Caco-2 (cell line): ENCODE measurements at regions not wholly inside any gene's neighbourhood (a gene's known extent, or its start where the extent isn't known, plus 50 kb on each side); places are given as distances from the start of the nearest gene placed in this dataset.

ENCODE experiments used
- BruUV-seq: library from RNA; stranded (reverse); fragments of 400-500 nt; replicated peaks from 2 replicates; lab custom pipeline; 2021; lab: Mats Ljungman, UMichigan
- CTCF ChIA-PET: fragments of 300-600 bp; sonication (Branson Sonifier 250); formaldehyde crosslinking; loops from one replicate; lab custom pipeline; 2022; ENCODE audit warnings: antibody characterized with exemption; lab: Charles Lee
- POLR2A ChIA-PET: fragments of 300-600 bp; sonication (Branson Sonifier 250); formaldehyde crosslinking; loops from one replicate; lab custom pipeline; 2022; ENCODE audit warnings: antibody characterized with exemption; lab: Charles Lee
- DNase-seq, 2 experiments: peaks; one replicate each; pipeline versions ENCODE4 v3.0.0 to v3.0.0-alpha.2; 2020 to 2022
- H3K27me3 ChIP-seq: replicated peaks from 2 replicates; pipeline ENCODE4 v1.6.0; 2011; ENCODE audit warnings: low read length; ENCODE audit not compliant: control insufficient read depth, insufficient read depth
- H3K36me3 ChIP-seq: 2 replicates; pipeline ENCODE4 v1.5.1; 2011; ENCODE audit warnings: low read length; ENCODE audit not compliant: control insufficient read depth, insufficient read depth
- H3K4me1 ChIP-seq: fragments of 250-450 bp; sonication (Bioruptor Pico); 2 replicates; pipeline ENCODE4 v1.5.1; 2020; ENCODE audit warnings: mild to moderate bottlenecking
- H3K4me3 ChIP-seq: 2 replicates; pipeline ENCODE4 v1.5.1; 2011; ENCODE audit warnings: low read depth, mild to moderate bottlenecking, control low read depth, low read length
- H3K9me3 ChIP-seq: fragments of 250-450 bp; sonication (Bioruptor Pico); 2 replicates; pipeline ENCODE4 v1.5.1; 2020; ENCODE audit warnings: mild to moderate bottlenecking, moderate library complexity
- H3K27ac Mint-ChIP-seq: one replicate; pipeline ENCODE4 v1.8.0; 2022; ENCODE audit warnings: mixed read lengths; ENCODE audit not compliant: unreplicated experiment
- H3K27me3 Mint-ChIP-seq: one replicate; pipeline ENCODE4 v1.8.0; 2022; ENCODE audit warnings: mixed read lengths; ENCODE audit not compliant: insufficient read depth, unreplicated experiment
- H3K36me3 Mint-ChIP-seq: one replicate; pipeline ENCODE4 v1.8.0; 2022; ENCODE audit warnings: mild to moderate bottlenecking, mixed read lengths; ENCODE audit not compliant: insufficient read depth, unreplicated experiment
- H3K4me1 Mint-ChIP-seq: one replicate; pipeline ENCODE4 v1.8.0; 2022; ENCODE audit warnings: low read depth, mixed read lengths; ENCODE audit not compliant: unreplicated experiment
- H3K4me3 Mint-ChIP-seq: one replicate; pipeline ENCODE4 v1.8.0; 2022; ENCODE audit warnings: mild to moderate bottlenecking, moderate library complexity, mixed read lengths; ENCODE audit not compliant: unreplicated experiment
- H3K9me3 Mint-ChIP-seq: one replicate; pipeline ENCODE4 v1.8.0; 2022; ENCODE audit warnings: mixed read lengths; ENCODE audit not compliant: unreplicated experiment
- intact Hi-C: fragments of 100-400 bp; cut with micrococcal nuclease; formaldehyde crosslinking; loops from one replicate; pipeline ENCODE4 v1.10.0; 2022; ENCODE audit not compliant: unreplicated experiment
- TF ChIP-seq, protein P1 (sequence below), 2 experiments: fragments of 200-600 bp in 1 of 2; IDR thresholded peaks; 1 replicate in 1 of 2; 2 replicates in 1 of 2; pipeline versions ENCODE4 v1.5.1 to v1.8.0; 2011 to 2022; ENCODE audit warnings: antibody characterized with exemption in 1 of 2, control low read depth in 1 of 2, inconsistent platforms in 1 of 2, low read depth in 1 of 2, low read length in 1 of 2, mild to moderate bottlenecking in 1 of 2, moderate library complexity in 1 of 2; ENCODE audit not compliant: insufficient read depth in 1 of 2, severe bottlenecking in 1 of 2, unreplicated experiment in 1 of 2

DNA sequence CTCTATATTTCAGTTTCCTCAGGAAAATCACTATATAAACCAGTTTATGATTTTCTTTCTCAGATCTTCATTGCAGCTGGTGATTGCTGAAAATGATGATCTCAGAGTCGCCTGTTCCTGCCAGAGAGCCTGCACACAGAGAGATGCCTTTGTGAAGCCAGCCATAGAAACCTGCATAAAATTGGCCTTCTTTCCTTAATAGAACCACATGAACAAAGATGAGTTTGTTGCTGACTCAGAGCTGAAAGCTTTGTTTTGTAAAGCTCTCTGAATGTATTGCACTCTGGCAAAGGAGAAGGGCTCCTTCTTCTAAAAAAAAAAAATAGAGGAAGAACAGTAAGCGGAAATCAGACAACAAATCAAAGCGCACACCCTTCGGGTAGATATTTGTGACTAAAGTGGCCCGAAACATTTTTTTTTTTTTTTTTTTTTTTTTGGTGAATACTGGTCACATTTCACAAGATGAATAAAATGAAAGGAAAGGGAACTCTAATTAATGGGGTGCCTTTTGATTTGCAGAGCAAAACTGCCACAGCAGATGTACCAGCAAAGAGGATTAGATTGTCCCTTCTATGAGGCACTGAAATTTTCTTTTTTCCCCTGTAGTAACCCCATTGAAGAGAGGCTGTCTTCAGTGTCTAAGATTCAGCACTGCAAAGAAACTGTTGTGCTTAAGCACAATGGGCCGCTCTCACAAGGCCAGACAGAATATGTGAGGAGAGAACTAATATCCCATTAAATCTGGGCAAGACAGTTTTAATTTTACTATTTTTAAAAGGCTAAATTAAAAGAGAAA is 75.1 kb upstream of the PTPRZ1 start:
- no peak overlapping the region for H3K27ac Mint-ChIP-seq

DNA sequence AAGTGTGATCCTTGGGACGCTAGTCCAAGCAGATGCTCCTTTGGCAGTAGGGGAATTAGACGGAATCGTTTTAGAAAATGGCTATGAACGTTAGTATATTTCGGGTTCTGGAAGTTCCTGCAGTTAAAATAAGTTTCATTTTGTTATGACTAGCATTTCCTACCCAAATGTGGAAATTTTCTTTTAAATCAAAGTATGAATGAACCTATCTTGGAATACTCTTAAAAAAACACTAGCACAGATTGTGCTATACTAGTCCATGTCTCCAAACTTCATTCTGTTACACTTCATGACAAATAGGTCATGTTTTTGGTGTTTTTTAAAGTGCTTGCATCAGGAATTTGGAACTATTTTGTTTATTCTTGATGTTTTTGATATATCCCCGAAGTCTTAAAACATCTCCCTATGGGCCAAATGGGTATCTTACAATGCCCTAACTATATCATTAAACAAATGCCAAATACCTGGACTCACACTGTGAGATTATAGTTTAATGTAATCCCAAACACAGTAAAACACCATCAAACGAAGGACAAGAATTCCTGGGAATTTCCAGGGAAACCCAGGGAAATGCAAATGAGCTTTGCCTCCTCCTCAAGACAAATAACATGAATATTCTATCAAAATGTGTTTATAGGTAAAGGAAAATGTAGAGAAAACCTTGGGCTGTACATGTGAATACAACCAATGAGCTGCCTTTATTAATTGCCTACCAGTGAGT is 75.9 kb upstream of the PTPRZ1 start:
- intact Hi-C loops: no loop called here
- no peaks in the 10 kb centered on the region for H3K9me3 ChIP-seq
- no peaks in the 10 kb centered on the region for H3K36me3 Mint-ChIP-seq
- no peaks in the 10 kb centered on the region for H3K9me3 Mint-ChIP-seq
- no peaks in the 10 kb centered on the region for H3K36me3 ChIP-seq
- H3K4me3 Mint-ChIP-seq: no peak overlapping the region
- H3K4me1 ChIP-seq: no peaks in the 10 kb centered on the region
- no peaks in the 10 kb centered on the region for H3K27me3 Mint-ChIP-seq
- POLR2A ChIA-PET: no interaction called here
- no peak overlapping the region for H3K4me3 ChIP-seq
- H3K27me3 ChIP-seq: no peaks in the 10 kb centered on the region
- BruUV-seq: no TSS peak
- CTCF ChIA-PET: no interaction called here
- H3K27ac Mint-ChIP-seq: no peak overlapping the region
- DNase-seq: no peak
- H3K4me1 Mint-ChIP-seq: no peaks in the 10 kb centered on the region
- TF ChIP-seq, protein P1, sequence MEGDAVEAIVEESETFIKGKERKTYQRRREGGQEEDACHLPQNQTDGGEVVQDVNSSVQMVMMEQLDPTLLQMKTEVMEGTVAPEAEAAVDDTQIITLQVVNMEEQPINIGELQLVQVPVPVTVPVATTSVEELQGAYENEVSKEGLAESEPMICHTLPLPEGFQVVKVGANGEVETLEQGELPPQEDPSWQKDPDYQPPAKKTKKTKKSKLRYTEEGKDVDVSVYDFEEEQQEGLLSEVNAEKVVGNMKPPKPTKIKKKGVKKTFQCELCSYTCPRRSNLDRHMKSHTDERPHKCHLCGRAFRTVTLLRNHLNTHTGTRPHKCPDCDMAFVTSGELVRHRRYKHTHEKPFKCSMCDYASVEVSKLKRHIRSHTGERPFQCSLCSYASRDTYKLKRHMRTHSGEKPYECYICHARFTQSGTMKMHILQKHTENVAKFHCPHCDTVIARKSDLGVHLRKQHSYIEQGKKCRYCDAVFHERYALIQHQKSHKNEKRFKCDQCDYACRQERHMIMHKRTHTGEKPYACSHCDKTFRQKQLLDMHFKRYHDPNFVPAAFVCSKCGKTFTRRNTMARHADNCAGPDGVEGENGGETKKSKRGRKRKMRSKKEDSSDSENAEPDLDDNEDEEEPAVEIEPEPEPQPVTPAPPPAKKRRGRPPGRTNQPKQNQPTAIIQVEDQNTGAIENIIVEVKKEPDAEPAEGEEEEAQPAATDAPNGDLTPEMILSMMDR (IDR thresholded peaks at IDR 0.05; ENCODE audit: insufficient read depth in 1 of 2, low read depth in 1 of 2, low read length in 1 of 2, severe bottlenecking in 1 of 2, unreplicated experiment in 1 of 2): no peak

More for the DNA sequence above, 75.1 kb upstream of the PTPRZ1 start:
- Histone ChIP-seq H3K4me1 (no peaks in the 10 kb centered on the region), H3K36me3 (no peaks in the 10 kb centered on the region), H3K9me3 (no peaks in the 10 kb centered on the region), H3K4me3 (no peak overlapping the region), H3K27me3 (no peaks in the 10 kb centered on the region)
- TF ChIP-seq, protein P1 (IDR thresholded peaks at IDR 0.05; ENCODE audit: insufficient read depth in 1 of 2, low read depth in 1 of 2, low read length in 1 of 2, severe bottlenecking in 1 of 2, unreplicated experiment in 1 of 2): no peak
- intact Hi-C loops: no loop called here
- Mint-ChIP-seq H3K4me3 (no peak overlapping the region), H3K36me3 (no peaks in the 10 kb centered on the region), H3K27me3 (no peaks in the 10 kb centered on the region), H3K9me3 (no peaks in the 10 kb centered on the region), H3K4me1 (no peaks in the 10 kb centered on the region)
- ChIA-PET CTCF (no interaction called here), POLR2A (no interaction called here)
- no TSS peak for BruUV-seq
- no peak for DNase-seq

DNA sequence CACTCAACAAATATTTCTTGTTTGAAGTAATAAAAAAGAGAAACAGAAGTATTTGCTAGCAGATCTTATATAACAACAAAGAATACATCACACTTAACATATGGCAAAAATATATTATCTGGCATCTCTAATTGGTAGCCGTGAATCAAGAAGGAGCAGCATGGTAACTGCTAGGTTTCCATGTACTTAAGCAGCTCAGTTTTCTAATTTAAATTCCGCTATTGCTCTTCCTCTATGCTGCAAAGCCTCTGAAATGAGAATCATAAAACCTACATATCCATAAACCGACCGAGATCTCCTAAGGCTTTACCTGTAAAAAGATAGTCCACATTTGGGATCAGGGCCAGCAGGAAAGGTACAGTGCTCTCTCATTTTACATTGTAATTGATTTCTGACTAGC is 76.6 kb upstream of the PTPRZ1 start:
- POLR2A ChIA-PET: no interaction called here
- Histone ChIP-seq H3K9me3 (no peaks in the 10 kb centered on the region), H3K4me3 (no peak overlapping the region), H3K36me3 (no peaks in the 10 kb centered on the region), H3K27me3 (no peaks in the 10 kb centered on the region), H3K4me1 (no peaks in the 10 kb centered on the region)
- H3K9me3 Mint-ChIP-seq: no peaks in the 10 kb centered on the region
- no TSS peak for BruUV-seq
- CTCF ChIA-PET: no interaction called here
- no peak overlapping the region for H3K27ac Mint-ChIP-seq
- H3K27me3 Mint-ChIP-seq: no peaks in the 10 kb centered on the region
- H3K36me3 Mint-ChIP-seq: no peaks in the 10 kb centered on the region
- TF ChIP-seq, protein P1 (IDR thresholded peaks at IDR 0.05; ENCODE audit: insufficient read depth in 1 of 2, low read depth in 1 of 2, low read length in 1 of 2, severe bottlenecking in 1 of 2, unreplicated experiment in 1 of 2): no peak
- H3K4me1 Mint-ChIP-seq: no peaks in the 10 kb centered on the region
- DNase-seq: no peak
- no peak overlapping the region for H3K4me3 Mint-ChIP-seq
- intact Hi-C loops: no loop called here
